GM21619 (cell line): ENCODE measurements at regions not wholly inside any gene's neighbourhood (a gene's known extent, or its start where the extent isn't known, plus 50 kb on each side); places are given as distances from the start of the nearest gene placed in this dataset.
A peak's percentile ranks its signal among the peaks of the same experiment; 100 is the strongest.
"Not testable (repeated sequence)": the region's sequence is repeated elsewhere in the genome, so short reads cannot be mapped to it uniquely, and the experiment has no call there.

Source experiments
- ATAC-seq: cut with Tn5 transposase; IDR thresholded peaks from one replicate; pipeline ENCODE4 v1.9.1; 2021; ENCODE audit not compliant: unreplicated experiment

- ATAC-seq: no peak
Measured at GRCh38 chr5:99614888-99615287, 686.1 kb upstream of the CHD1 start.

GRCh38 chr5:99607124-99607523 is 678.3 kb upstream of the CHD1 start:
- no peak for ATAC-seq

- no peak for ATAC-seq
Measured at GRCh38 chr5:99605904-99606303, 677.1 kb upstream of the CHD1 start.

GRCh38 chr5:99600952-99601351 is 672.1 kb upstream of the CHD1 start:
- ATAC-seq: no peak

- ATAC-seq: no peak
Measured at GRCh38 chr5:99590806-99591205, 662.0 kb upstream of the CHD1 start.

GRCh38 chr5:99589424-99589823 is 660.6 kb upstream of the CHD1 start:
- no peak for ATAC-seq

GRCh38 chr5:99587983-99588382 is 659.2 kb upstream of the CHD1 start:
- ATAC-seq: peak; percentile 67

- ATAC-seq: no peak
Measured at GRCh38 chr5:99586878-99587277, 658.1 kb upstream of the CHD1 start.

GRCh38 chr5:99581204-99581603 is 652.4 kb upstream of the CHD1 start:
- ATAC-seq: not testable (repeated sequence)

GRCh38 chr5:99562937-99563627 is 634.3 kb upstream of the CHD1 start:
- ATAC-seq: not testable (repeated sequence)

GRCh38 chr5:99553211-99553810 is 624.5 kb upstream of the CHD1 start:
- ATAC-seq: no peak

GRCh38 chr5:99544356-99544755 is 615.5 kb upstream of the CHD1 start:
- ATAC-seq: no peak

GRCh38 chr5:99543841-99544240 is 615.0 kb upstream of the CHD1 start:
- ATAC-seq: no peak

- ATAC-seq: not testable (repeated sequence)
Measured at GRCh38 chr5:99534241-99534640, 605.4 kb upstream of the CHD1 start.

- ATAC-seq: not testable (repeated sequence)
Measured at GRCh38 chr5:99521666-99522065, 592.9 kb upstream of the CHD1 start.

GRCh38 chr5:99515864-99516490 is 587.2 kb upstream of the CHD1 start:
- ATAC-seq: not testable (repeated sequence)

- not testable (repeated sequence) for ATAC-seq
Measured at GRCh38 chr5:99510237-99510866, 581.5 kb upstream of the CHD1 start.

GRCh38 chr5:99509064-99509463 is 580.3 kb upstream of the CHD1 start:
- not testable (repeated sequence) for ATAC-seq

GRCh38 chr5:99495456-99495855 is 566.6 kb upstream of the CHD1 start:
- not testable (repeated sequence) for ATAC-seq

GRCh38 chr5:99478450-99478849 is 549.6 kb upstream of the CHD1 start:
- ATAC-seq: not testable (repeated sequence)

- not testable (repeated sequence) for ATAC-seq
Measured at GRCh38 chr5:99473328-99473727, 544.5 kb upstream of the CHD1 start.

- not testable (repeated sequence) for ATAC-seq
Measured at GRCh38 chr5:99471726-99472125, 542.9 kb upstream of the CHD1 start.
